HG02885 (cell line): ENCODE measurements at regions not wholly inside any gene's neighbourhood (a gene's known extent, or its start where the extent isn't known, plus 50 kb on each side); places are given as distances from the start of the nearest gene placed in this dataset.

Source experiments
- ATAC-seq: cut with Tn5 transposase; IDR thresholded peaks from one replicate; pipeline ENCODE4 v1.9.1; 2021; ENCODE audit warnings: mild to moderate bottlenecking; ENCODE audit not compliant: unreplicated experiment, poor library complexity

DNA sequence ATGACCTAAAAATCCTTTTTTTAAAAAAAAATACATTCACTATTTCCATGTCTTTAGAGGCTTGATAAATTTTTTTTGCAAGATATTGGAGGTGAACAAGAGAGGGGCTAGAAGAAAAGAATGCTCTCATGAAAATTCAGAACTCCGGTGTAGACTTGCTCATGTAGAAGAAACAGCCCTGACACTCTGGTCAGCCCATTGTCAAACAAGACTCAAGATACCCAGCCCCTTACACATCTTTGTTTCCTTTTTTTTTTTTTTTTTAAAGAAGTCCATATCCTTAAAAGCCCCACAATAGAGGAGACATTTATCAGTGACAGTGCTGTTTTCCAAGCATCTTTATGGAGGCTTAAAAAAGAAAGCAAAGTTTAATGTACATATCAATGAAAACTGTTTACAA is 196.8 kb upstream of the RORA start:
- ATAC-seq, result no peak

- no peak for ATAC-seq
Observed at GRCh38 chr15:61422773-61423172, 193.7 kb upstream of the RORA start.

DNA sequence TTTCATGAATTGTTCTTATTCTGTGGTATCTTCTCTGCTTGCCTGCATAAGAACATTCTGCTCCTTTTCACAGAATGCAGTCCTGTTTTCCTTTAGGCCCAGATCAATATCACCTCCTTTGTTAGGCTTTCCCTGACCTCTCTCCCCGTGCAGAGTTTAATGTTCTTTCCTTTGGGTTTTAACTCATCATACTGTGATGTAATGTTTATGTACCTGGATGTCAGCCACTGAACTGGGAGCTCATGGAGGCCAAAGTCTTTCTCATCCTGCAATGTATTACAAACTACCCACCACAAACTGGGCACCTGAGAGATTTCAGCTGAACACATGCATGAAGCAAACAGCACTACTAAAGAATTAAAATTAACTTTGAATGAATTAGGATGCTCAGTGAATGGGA is 192.8 kb upstream of the RORA start:
- no peak for ATAC-seq

DNA sequence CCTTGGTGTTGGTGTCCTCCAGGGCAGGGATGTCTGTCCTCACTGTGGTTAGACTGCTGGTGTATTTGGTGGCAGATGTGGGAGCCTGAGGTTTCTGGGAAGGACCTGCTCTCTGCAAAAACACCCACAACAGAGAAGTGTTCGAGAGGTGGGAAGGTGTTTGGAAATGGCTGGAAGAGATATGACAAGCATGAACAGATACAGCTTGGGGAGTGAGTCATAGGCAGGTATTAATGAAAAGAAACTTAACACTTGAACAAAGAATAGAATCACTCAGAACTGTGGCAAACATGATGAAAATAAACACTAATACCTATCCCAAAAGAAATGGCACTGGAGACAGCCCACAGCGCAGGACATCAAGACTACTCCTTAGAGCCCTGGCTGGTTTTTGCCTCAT is 192.4 kb upstream of the RORA start:
- ATAC-seq, result no peak

- ATAC-seq, result no peak
Observed at GRCh38 chr15:61420546-61420945, 191.4 kb upstream of the RORA start.

DNA sequence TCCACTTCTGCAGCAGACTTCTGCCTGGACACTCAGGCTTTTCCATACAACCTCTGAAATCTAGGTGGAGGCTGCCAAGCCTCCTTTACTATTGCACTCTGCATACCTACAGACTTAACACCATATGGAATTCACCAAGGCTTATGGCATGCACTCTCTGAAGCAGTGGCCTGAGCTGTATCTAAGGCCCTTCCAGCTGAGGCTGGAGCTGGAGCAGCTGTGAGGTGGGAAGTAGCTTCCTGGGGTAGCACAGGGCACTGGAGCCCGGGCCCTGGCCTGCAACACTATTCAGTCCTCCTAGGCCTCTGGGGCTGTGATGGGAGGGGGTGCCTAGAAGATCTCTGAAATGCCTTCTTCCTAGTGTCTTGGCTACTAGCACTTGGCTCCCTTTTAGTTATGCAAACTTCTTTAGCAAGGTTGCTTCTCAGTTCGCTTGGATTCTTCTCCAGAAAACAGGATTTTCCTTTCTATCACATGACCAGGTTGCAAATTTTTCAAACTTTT is 186.6 kb upstream of the RORA start:
- no peak for ATAC-seq

DNA sequence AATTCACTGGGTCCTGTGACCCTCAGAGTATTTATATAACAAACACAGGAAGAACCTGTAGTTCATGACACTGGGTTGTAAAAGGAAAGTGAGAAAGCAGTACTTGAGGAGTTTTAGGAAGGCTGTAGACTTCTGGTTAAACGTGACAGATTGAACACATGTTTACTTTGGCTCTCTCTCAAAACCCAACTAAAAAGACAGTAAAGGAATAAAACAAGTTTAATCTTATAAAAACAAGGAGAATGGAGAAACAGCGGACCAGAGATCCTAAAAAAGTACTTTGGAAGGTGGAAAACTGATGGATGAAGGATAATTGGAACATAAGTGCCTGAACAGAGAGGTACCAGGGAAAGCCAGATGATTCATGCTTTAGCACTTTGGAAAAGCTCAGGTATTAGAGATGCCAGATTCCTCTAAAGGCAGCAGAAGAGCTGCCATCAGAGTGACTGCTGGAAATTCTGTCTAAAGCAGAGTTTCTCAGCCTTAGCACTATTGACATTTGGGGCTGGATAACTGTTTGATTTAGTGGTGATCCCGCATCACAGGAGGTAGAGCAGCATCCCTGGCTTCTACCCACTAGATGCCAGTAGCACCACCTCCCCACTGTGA is 182.9 kb upstream of the RORA start:
- ATAC-seq, result no peak

DNA sequence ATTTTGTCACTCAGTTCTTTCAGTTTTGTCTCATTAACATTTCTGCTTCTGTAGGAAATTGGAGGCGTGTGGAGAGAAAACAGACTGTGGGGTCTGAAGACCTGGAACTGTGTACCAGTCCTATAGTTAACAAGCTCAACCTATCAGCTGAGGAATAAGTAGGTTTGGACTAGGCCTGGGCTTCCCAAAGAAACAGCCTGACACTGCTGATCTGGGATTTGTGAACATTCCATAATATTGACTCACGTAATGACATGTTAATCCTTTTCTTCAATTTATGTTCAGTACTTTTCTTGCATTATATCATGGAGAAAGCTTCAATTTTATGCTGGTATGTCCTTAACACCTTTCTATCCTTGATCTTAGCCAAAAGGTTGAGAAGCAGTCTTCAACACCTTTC is 181.6 kb upstream of the RORA start:
- ATAC-seq, result no peak

DNA sequence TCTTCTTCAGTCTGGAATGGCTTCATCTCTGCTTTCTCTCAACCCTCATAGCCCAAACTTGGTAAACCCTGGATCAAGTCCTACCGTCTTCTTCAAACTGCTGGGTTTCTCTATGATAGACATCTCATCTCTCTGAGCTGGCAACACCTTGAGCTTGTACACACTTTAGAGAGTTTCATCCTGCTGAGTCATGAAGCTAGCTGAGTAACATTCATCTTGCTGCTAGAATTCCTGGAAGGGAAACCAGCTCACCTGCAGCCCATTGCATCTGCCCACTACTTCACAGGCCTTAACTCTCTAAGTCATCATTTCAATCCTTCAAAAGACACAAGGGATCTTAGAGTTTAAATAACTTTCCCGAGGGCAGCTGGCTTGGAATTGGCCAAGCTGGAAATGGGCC is 175.5 kb upstream of the RORA start:
- ATAC-seq, result no peak

DNA sequence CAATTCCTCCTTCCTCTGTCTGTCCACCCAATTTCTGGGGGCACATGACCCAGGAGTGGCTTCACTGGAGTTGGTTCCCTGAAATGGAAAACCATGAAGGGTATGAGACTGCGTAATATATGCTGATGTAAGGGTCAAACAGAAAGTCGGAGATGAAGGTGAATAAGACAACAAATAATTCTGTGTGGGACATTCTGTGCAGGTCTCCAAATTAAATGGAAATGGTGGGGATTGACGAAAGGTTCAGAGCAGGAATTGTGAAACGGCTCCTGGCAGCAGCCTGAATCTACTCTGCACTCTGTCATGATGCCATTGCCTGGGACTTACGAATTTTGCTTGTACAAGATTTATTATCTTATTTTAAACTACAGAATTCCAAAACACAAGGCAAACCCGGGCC is 174.8 kb upstream of the RORA start:
- ATAC-seq, result no peak

- no peak for ATAC-seq
Observed at GRCh38 chr15:61401903-61402698, 173.0 kb upstream of the RORA start.

DNA sequence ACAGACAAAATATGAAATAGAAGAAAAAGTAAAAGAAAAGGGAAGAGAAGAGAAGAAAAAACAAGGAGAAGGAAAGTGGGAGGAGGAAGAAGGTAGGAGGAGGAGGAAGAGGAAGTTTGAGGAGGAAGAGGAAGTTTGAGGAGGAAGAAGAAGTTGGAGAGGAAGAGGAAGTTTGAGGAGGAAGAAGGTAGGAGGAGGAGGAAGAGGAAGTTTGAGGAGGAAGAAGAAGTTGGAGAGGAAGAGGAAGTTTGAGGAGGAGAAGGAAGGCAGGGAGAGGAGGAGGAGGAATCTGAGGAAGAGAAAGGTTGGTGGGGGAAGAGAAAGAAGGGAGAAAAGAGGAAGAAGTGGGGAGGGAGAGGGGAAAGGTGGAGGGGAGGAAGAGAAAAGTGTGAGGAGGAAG is 169.2 kb upstream of the RORA start:
- no peak for ATAC-seq

GRCh38 chr15:61396235-61396919 is 167.3 kb upstream of the RORA start:
- no peak for ATAC-seq

DNA sequence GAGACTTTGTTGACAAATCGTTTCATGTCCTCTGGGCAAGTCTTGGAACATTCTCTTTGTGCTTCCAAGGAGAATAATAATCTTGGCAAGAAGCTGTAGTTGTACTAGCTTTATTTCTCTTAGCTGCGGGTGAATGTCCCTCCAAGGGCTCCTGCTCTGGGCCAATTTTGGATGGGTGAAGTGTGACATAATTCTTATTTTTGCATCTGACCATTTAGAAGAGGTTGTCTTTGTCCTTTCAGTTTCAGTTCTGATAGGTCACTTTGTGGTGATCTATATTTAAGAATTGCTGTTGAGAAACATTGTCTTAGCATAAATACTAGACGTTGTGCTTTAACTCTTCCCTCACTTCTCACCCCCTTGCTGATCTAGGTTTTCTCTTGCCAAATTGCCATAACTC is 164.8 kb upstream of the RORA start:
- no peak for ATAC-seq

- ATAC-seq, result no peak
Observed at GRCh38 chr15:61393524-61393923, 164.4 kb upstream of the RORA start.

- no peak for ATAC-seq
Observed at GRCh38 chr15:61390138-61390537, 161.0 kb upstream of the RORA start.

GRCh38 chr15:61389334-61390028 is 160.4 kb upstream of the RORA start:
- no peak for ATAC-seq

- ATAC-seq, result no peak
Observed at GRCh38 chr15:61387675-61388074, 158.6 kb upstream of the RORA start.

- ATAC-seq, result no peak
Observed at GRCh38 chr15:61383421-61383820, 154.3 kb upstream of the RORA start.

- no peak for ATAC-seq
Observed at GRCh38 chr15:61382927-61383326, 153.8 kb upstream of the RORA start.

DNA sequence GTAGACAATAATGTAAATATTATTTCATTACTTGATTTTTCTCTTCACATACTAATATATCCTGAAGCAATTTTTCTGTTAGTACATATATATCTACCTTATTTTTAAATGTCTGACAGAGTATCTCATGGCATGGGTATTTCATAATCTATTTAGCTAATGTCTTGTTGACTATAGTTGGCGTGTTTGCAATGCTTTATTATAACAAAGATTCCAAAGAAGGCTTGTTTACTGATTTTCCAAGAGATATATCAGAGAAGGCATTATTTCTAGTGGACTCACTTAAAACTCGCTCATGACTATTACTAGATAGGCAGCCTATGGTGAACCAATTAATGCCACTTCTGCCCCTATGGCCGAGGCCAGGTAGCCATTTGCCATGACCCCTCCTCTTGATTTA is 152.4 kb upstream of the RORA start:
- ATAC-seq, result no peak
